ENCODE measurements at regions not wholly inside any gene's neighbourhood (a gene's known extent, or its start where the extent isn't known, plus 50 kb on each side); places are given as distances from the start of the nearest gene placed in this dataset.

GRCh38 chr4:111040904-111041303, 418.0 kb upstream of the PITX2 start:
- Histone ChIP-seq H3K4me1 (ENCODE audit: control insufficient read depth in 2 of 2, insufficient read depth in 2 of 2, low read length in 1 of 2) (no peaks in the 10 kb centered on the region), H3K27ac (ENCODE audit: low read depth in 2 of 2, low read length in 1 of 2) (no peak overlapping the region), H3K27me3 (ENCODE audit: control insufficient read depth in 1 of 2, insufficient read depth in 2 of 2, low read length in 2 of 2) (no peaks in the 10 kb centered on the region), H3K9me3 (ENCODE audit: control insufficient read depth in 2 of 2, insufficient read depth in 1 of 2, low read depth in 1 of 2, low read length in 1 of 2) (no peaks in the 10 kb centered on the region), H3K36me3 (ENCODE audit: control insufficient read depth in 2 of 2, insufficient read depth in 2 of 2, low read length in 1 of 2) (no peaks in the 10 kb centered on the region), H3K4me3 (ENCODE audit: low read depth in 1 of 2, low read length in 2 of 2) (no peak overlapping the region)

GRCh38 chr4:111043286-111043685, 420.4 kb upstream of the PITX2 start:
- 70 to 71% methylated on average over 5 of the region's 5 CpGs for WGBS, 2 donors
- Histone ChIP-seq H3K27ac (ENCODE audit: low read depth in 2 of 2, low read length in 1 of 2) (no peak overlapping the region), H3K4me3 (ENCODE audit: low read depth in 1 of 2, low read length in 2 of 2) (no peak overlapping the region), H3K4me1 (ENCODE audit: control insufficient read depth in 2 of 2, insufficient read depth in 2 of 2, low read length in 1 of 2) (no peaks in the 10 kb centered on the region), H3K36me3 (ENCODE audit: control insufficient read depth in 2 of 2, insufficient read depth in 2 of 2, low read length in 1 of 2) (no peaks in the 10 kb centered on the region), H3K9me3 (ENCODE audit: control insufficient read depth in 2 of 2, insufficient read depth in 1 of 2, low read depth in 1 of 2, low read length in 1 of 2) (peaks cover 0 to 4% of the 10 kb centered on the region in 2 donors), H3K27me3 (ENCODE audit: control insufficient read depth in 1 of 2, insufficient read depth in 2 of 2, low read length in 2 of 2) (no peaks in the 10 kb centered on the region)

- WGBS, 2 donors: 82% methylated on average over 2 of the region's 2 CpGs
- Histone ChIP-seq H3K4me1 (ENCODE audit: control insufficient read depth in 2 of 2, insufficient read depth in 2 of 2, low read length in 1 of 2) (no peaks in the 10 kb centered on the region), H3K27ac (ENCODE audit: low read depth in 2 of 2, low read length in 1 of 2) (no peak overlapping the region)
Measured at GRCh38 chr4:111045992-111046391, 423.1 kb upstream of the PITX2 start.

GRCh38 chr4:111046811-111047210, 423.9 kb upstream of the PITX2 start:
- Histone ChIP-seq H3K36me3 (ENCODE audit: control insufficient read depth in 2 of 2, insufficient read depth in 2 of 2, low read length in 1 of 2) (no peaks in the 10 kb centered on the region), H3K4me1 (ENCODE audit: control insufficient read depth in 2 of 2, insufficient read depth in 2 of 2, low read length in 1 of 2) (no peaks in the 10 kb centered on the region), H3K9me3 (ENCODE audit: control insufficient read depth in 2 of 2, insufficient read depth in 1 of 2, low read depth in 1 of 2, low read length in 1 of 2) (peaks cover 0 to 7% of the 10 kb centered on the region in 2 donors), H3K27me3 (ENCODE audit: control insufficient read depth in 1 of 2, insufficient read depth in 2 of 2, low read length in 2 of 2) (no peaks in the 10 kb centered on the region), H3K4me3 (ENCODE audit: low read depth in 1 of 2, low read length in 2 of 2) (no peak overlapping the region), H3K27ac (ENCODE audit: low read depth in 2 of 2, low read length in 1 of 2) (no peak overlapping the region)
- whole genome bisulfite sequencing, 2 donors: 74 to 78% methylated on average over 2 of the region's 2 CpGs

More at GRCh38 chr4:111045992-111046391, 423.1 kb upstream of the PITX2 start:
- peaks cover 0 to 7% of the 10 kb centered on the region in 2 donors for H3K9me3 ChIP-seq (ENCODE audit: control insufficient read depth in 2 of 2, insufficient read depth in 1 of 2, low read depth in 1 of 2, low read length in 1 of 2)
- H3K4me3 ChIP-seq (ENCODE audit: low read depth in 1 of 2, low read length in 2 of 2): no peak overlapping the region
- H3K27me3 ChIP-seq (ENCODE audit: control insufficient read depth in 1 of 2, insufficient read depth in 2 of 2, low read length in 2 of 2): no peaks in the 10 kb centered on the region
- H3K36me3 ChIP-seq (ENCODE audit: control insufficient read depth in 2 of 2, insufficient read depth in 2 of 2, low read length in 1 of 2): no peaks in the 10 kb centered on the region

GRCh38 chr4:111048316-111048715, 425.4 kb upstream of the PITX2 start:
- H3K27ac ChIP-seq (ENCODE audit: low read depth in 2 of 2, low read length in 1 of 2): no peak overlapping the region
- WGBS, 2 donors: 76 to 83% methylated on average over 5 of the region's 5 CpGs
- no peaks in the 10 kb centered on the region for H3K4me1 ChIP-seq (ENCODE audit: control insufficient read depth in 2 of 2, insufficient read depth in 2 of 2, low read length in 1 of 2)
- H3K27me3 ChIP-seq (ENCODE audit: control insufficient read depth in 1 of 2, insufficient read depth in 2 of 2, low read length in 2 of 2): no peaks in the 10 kb centered on the region
- peaks cover 0 to 7% of the 10 kb centered on the region in 2 donors for H3K9me3 ChIP-seq (ENCODE audit: control insufficient read depth in 2 of 2, insufficient read depth in 1 of 2, low read depth in 1 of 2, low read length in 1 of 2)
- no peaks in the 10 kb centered on the region for H3K36me3 ChIP-seq (ENCODE audit: control insufficient read depth in 2 of 2, insufficient read depth in 2 of 2, low read length in 1 of 2)
- no peak overlapping the region for H3K4me3 ChIP-seq (ENCODE audit: low read depth in 1 of 2, low read length in 2 of 2)

GRCh38 chr4:111064342-111064993, 441.6 kb upstream of the PITX2 start:
- WGBS, 2 donors: 78 to 80% methylated on average over 4 of the region's 4 CpGs
- no peaks in the 10 kb centered on the region for H3K9me3 ChIP-seq (ENCODE audit: control insufficient read depth in 2 of 2, insufficient read depth in 1 of 2, low read depth in 1 of 2, low read length in 1 of 2)
- H3K27ac ChIP-seq (ENCODE audit: low read depth in 2 of 2, low read length in 1 of 2): no peak overlapping the region
- no peak overlapping the region for H3K4me3 ChIP-seq (ENCODE audit: low read depth in 1 of 2, low read length in 2 of 2)
- H3K4me1 ChIP-seq (ENCODE audit: control insufficient read depth in 2 of 2, insufficient read depth in 2 of 2, low read length in 1 of 2): no peaks in the 10 kb centered on the region
- no peaks in the 10 kb centered on the region for H3K27me3 ChIP-seq (ENCODE audit: control insufficient read depth in 1 of 2, insufficient read depth in 2 of 2, low read length in 2 of 2)
- no peaks in the 10 kb centered on the region for H3K36me3 ChIP-seq (ENCODE audit: control insufficient read depth in 2 of 2, insufficient read depth in 2 of 2, low read length in 1 of 2)

- Histone ChIP-seq H3K27me3 (ENCODE audit: control insufficient read depth in 1 of 2, insufficient read depth in 2 of 2, low read length in 2 of 2) (no peaks in the 10 kb centered on the region), H3K9me3 (ENCODE audit: control insufficient read depth in 2 of 2, insufficient read depth in 1 of 2, low read depth in 1 of 2, low read length in 1 of 2) (no peaks in the 10 kb centered on the region), H3K4me1 (ENCODE audit: control insufficient read depth in 2 of 2, insufficient read depth in 2 of 2, low read length in 1 of 2) (no peaks in the 10 kb centered on the region), H3K27ac (ENCODE audit: low read depth in 2 of 2, low read length in 1 of 2) (no peak overlapping the region), H3K4me3 (ENCODE audit: low read depth in 1 of 2, low read length in 2 of 2) (no peak overlapping the region), H3K36me3 (ENCODE audit: control insufficient read depth in 2 of 2, insufficient read depth in 2 of 2, low read length in 1 of 2) (no peaks in the 10 kb centered on the region)
- 81 to 87% methylated on average over 2 of the region's 2 CpGs for WGBS, 2 donors
Measured at GRCh38 chr4:111066001-111066400, 443.1 kb upstream of the PITX2 start.

- Histone ChIP-seq H3K36me3 (ENCODE audit: control insufficient read depth in 2 of 2, insufficient read depth in 2 of 2, low read length in 1 of 2) (no peaks in the 10 kb centered on the region), H3K9me3 (ENCODE audit: control insufficient read depth in 2 of 2, insufficient read depth in 1 of 2, low read depth in 1 of 2, low read length in 1 of 2) (no peaks in the 10 kb centered on the region), H3K4me3 (ENCODE audit: low read depth in 1 of 2, low read length in 2 of 2) (no peak overlapping the region), H3K27ac (ENCODE audit: low read depth in 2 of 2, low read length in 1 of 2) (no peak overlapping the region), H3K4me1 (ENCODE audit: control insufficient read depth in 2 of 2, insufficient read depth in 2 of 2, low read length in 1 of 2) (no peaks in the 10 kb centered on the region), H3K27me3 (ENCODE audit: control insufficient read depth in 1 of 2, insufficient read depth in 2 of 2, low read length in 2 of 2) (no peaks in the 10 kb centered on the region)
Measured at GRCh38 chr4:111066447-111066846, 443.6 kb upstream of the PITX2 start.

- Histone ChIP-seq H3K27me3 (ENCODE audit: control insufficient read depth in 1 of 2, insufficient read depth in 2 of 2, low read length in 2 of 2) (no peaks in the 10 kb centered on the region), H3K9me3 (ENCODE audit: control insufficient read depth in 2 of 2, insufficient read depth in 1 of 2, low read depth in 1 of 2, low read length in 1 of 2) (no peaks in the 10 kb centered on the region), H3K27ac (ENCODE audit: low read depth in 2 of 2, low read length in 1 of 2) (no peak overlapping the region), H3K36me3 (ENCODE audit: control insufficient read depth in 2 of 2, insufficient read depth in 2 of 2, low read length in 1 of 2) (no peaks in the 10 kb centered on the region), H3K4me3 (ENCODE audit: low read depth in 1 of 2, low read length in 2 of 2) (no peak overlapping the region), H3K4me1 (ENCODE audit: control insufficient read depth in 2 of 2, insufficient read depth in 2 of 2, low read length in 1 of 2) (no peaks in the 10 kb centered on the region)
- WGBS, 2 donors: 75 to 83% methylated on average over 1 of the region's 1 CpG
Measured at GRCh38 chr4:111066887-111067286, 444.0 kb upstream of the PITX2 start.

GRCh38 chr4:111068883-111069282, 446.0 kb upstream of the PITX2 start:
- Histone ChIP-seq H3K27me3 (ENCODE audit: control insufficient read depth in 1 of 2, insufficient read depth in 2 of 2, low read length in 2 of 2) (no peaks in the 10 kb centered on the region), H3K27ac (ENCODE audit: low read depth in 2 of 2, low read length in 1 of 2) (no peak overlapping the region), H3K4me3 (ENCODE audit: low read depth in 1 of 2, low read length in 2 of 2) (no peak overlapping the region), H3K4me1 (ENCODE audit: control insufficient read depth in 2 of 2, insufficient read depth in 2 of 2, low read length in 1 of 2) (no peaks in the 10 kb centered on the region), H3K36me3 (ENCODE audit: control insufficient read depth in 2 of 2, insufficient read depth in 2 of 2, low read length in 1 of 2) (no peaks in the 10 kb centered on the region), H3K9me3 (ENCODE audit: control insufficient read depth in 2 of 2, insufficient read depth in 1 of 2, low read depth in 1 of 2, low read length in 1 of 2) (no peaks in the 10 kb centered on the region)
- 81 to 84% methylated on average over 3 of the region's 3 CpGs for WGBS, 2 donors
